ENCODE measurements at regions not wholly inside any gene's neighbourhood (a gene's known extent, or its start where the extent isn't known, plus 50 kb on each side); places are given as distances from the start of the nearest gene placed in this dataset.
"Not testable (repeated sequence)": the region's sequence is repeated elsewhere in the genome, so short reads cannot be mapped to it uniquely, and the experiment has no call there.

DNA sequence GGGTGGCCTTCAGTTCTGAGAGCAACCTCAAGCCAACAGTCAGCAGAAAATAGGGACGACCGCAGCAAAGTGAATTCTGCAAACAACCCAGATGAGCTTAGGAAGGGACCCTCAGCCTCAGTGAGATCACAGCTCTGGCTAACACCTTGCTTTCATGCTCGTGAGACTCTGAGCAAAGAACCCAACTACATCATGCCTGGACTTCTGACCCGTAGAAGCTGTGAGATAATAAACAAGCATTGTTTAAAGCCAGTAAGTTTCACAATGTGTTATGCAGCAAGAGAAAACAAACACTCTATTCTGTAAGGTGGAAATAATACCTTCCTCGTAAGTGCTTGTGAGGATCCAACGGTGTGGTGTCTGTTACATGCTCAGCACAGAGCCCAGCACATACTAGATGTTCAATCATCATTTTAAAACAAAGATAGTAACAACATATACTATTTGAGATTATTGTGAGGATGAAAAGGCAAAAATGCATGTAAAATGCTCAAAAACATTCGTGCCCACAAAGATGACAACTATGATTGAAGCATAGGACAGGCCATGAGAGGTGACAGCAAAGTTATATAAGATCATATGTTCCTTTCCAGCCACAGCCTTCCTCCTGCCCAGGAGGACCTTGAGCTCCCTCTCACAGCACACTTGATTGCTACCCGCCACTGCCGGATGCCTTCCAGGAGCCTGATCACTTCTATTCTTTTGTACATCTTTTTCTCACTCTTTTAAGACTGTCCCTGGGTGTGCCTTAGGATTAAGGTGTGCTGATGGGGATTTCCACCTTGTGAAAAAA, 433.3 kb downstream of the BUD13 start:
- H3K27me3 Mint-ChIP-seq (ENCODE audit: low read depth): peaks cover 3% of the 10 kb centered on the region
- H3K4me3 Mint-ChIP-seq: no peak overlapping the region

DNA sequence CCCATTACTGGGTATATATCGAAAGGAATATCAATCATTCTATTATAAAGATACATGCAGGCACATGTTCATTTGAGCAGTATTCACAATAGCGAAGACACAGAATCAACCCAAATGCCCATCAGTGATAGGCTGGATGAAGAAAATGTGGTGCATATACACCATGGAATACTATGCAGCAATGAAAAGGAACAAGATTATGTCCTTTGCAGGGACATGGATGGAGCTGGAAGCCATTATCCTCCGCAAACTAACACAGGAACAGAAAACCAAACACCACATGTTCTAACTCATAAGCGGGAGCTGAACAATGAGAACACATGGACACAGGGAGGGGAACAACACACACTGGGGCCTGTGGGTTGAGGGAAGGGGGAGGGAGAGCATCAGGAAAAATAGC, 434.3 kb downstream of the BUD13 start:
- not testable (repeated sequence) for DNase-seq (ENCODE audit: low read depth, low spot score); H3K9me3 Mint-ChIP-seq; H3K4me1 Mint-ChIP-seq

More for the DNA sequence above, 433.3 kb downstream of the BUD13 start:
- Mint-ChIP-seq H3K36me3 (ENCODE audit: low read depth) (no peaks in the 10 kb centered on the region), H3K27ac (ENCODE audit: unreplicated experiment) (no peak overlapping the region), H3K9me3 (peaks cover 9% of the 10 kb centered on the region), H3K4me1 (no peaks in the 10 kb centered on the region)
- DNase-seq (ENCODE audit: low read depth, low spot score): no peak
- TF ChIP-seq, protein P1, sequence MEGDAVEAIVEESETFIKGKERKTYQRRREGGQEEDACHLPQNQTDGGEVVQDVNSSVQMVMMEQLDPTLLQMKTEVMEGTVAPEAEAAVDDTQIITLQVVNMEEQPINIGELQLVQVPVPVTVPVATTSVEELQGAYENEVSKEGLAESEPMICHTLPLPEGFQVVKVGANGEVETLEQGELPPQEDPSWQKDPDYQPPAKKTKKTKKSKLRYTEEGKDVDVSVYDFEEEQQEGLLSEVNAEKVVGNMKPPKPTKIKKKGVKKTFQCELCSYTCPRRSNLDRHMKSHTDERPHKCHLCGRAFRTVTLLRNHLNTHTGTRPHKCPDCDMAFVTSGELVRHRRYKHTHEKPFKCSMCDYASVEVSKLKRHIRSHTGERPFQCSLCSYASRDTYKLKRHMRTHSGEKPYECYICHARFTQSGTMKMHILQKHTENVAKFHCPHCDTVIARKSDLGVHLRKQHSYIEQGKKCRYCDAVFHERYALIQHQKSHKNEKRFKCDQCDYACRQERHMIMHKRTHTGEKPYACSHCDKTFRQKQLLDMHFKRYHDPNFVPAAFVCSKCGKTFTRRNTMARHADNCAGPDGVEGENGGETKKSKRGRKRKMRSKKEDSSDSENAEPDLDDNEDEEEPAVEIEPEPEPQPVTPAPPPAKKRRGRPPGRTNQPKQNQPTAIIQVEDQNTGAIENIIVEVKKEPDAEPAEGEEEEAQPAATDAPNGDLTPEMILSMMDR (conservative IDR thresholded peaks at IDR 0.05): no peak

DNA sequence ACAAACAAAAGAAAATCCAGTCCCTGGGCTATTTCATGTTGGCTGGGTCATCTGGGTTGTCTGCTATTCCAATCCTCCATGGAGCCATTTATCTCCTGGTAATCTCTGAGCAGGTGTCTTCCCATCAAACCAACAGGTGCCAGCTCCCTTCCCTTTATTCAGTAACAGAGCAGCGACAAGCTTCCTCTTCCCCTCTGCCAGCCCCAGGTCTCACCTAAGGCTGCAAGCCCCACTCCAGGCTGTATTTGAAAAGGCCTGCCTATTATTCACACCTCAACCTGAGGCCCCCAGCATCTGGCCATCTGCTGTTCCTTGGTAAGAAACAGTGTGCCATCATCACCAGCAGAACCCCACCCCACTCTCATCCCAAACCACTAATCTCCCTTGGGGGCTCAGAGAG, 436.2 kb downstream of the BUD13 start:
- H3K27me3 Mint-ChIP-seq (ENCODE audit: low read depth): peaks cover 3% of the 10 kb centered on the region
- TF ChIP-seq, protein P1 (conservative IDR thresholded peaks at IDR 0.05): no peak
- DNase-seq (ENCODE audit: low read depth, low spot score): no peak
- peaks cover 9% of the 10 kb centered on the region for H3K9me3 Mint-ChIP-seq
- H3K36me3 Mint-ChIP-seq (ENCODE audit: low read depth): no peaks in the 10 kb centered on the region
- H3K4me1 Mint-ChIP-seq: no peaks in the 10 kb centered on the region
- no peak overlapping the region for H3K27ac Mint-ChIP-seq (ENCODE audit: unreplicated experiment)
- no peak overlapping the region for H3K4me3 Mint-ChIP-seq

More for the DNA sequence above, 434.3 kb downstream of the BUD13 start:
- not testable (repeated sequence) for H3K4me3 Mint-ChIP-seq; H3K27me3 Mint-ChIP-seq (ENCODE audit: low read depth); H3K36me3 Mint-ChIP-seq (ENCODE audit: low read depth); H3K27ac Mint-ChIP-seq (ENCODE audit: unreplicated experiment)

DNA sequence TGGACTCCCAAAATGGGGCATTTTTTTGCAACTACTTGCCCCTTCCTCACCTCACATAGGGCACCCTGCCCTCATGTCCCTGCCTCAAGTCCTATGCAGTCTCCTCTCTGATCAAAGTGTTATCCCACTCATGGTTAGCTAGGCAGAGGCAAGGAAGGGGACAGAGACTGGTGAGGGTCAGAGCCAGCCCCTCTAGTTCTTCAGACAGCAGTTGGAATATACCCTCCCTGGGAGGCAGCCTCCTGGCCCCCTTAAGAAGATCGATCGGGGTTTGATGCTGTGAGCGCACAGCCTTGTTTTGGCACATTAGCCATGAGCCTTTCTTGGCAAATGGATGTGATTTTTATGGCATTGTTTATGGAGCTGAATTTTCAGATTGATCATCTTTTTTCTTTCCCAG, 436.9 kb downstream of the BUD13 start:
- no peaks in the 10 kb centered on the region for H3K4me1 Mint-ChIP-seq
- H3K36me3 Mint-ChIP-seq (ENCODE audit: low read depth): no peaks in the 10 kb centered on the region
- peaks cover 9% of the 10 kb centered on the region for H3K9me3 Mint-ChIP-seq
- peaks cover 3% of the 10 kb centered on the region for H3K27me3 Mint-ChIP-seq (ENCODE audit: low read depth)
- TF ChIP-seq, protein P1 (conservative IDR thresholded peaks at IDR 0.05): no peak
- H3K27ac Mint-ChIP-seq (ENCODE audit: unreplicated experiment): no peak overlapping the region
- no peak overlapping the region for H3K4me3 Mint-ChIP-seq
- DNase-seq (ENCODE audit: low read depth, low spot score): no peak

DNA sequence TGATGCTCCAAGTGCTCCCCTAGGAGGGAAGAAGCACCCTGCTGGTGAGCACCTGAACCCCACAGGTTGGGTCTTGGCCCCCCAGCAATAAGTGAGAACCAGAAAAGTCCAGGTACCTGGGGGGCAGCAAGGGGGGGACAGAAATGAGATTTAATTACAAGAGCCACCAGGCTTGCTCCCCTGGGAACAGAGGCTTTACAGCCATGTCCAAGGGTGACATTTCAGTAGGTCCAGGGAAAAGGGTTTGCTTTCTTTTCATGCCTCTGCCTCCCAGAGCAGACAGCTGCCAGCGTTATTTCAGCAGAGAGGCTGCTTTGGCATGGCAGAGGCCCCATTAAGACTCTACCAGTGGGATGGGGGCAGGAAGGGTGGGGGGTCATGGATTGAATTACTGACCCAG, 437.7 kb downstream of the BUD13 start:
- H3K27ac Mint-ChIP-seq (ENCODE audit: unreplicated experiment): no peak overlapping the region
- H3K9me3 Mint-ChIP-seq: peaks cover 9% of the 10 kb centered on the region
- H3K4me3 Mint-ChIP-seq: no peak overlapping the region
- no peak for DNase-seq (ENCODE audit: low read depth, low spot score)
- no peaks in the 10 kb centered on the region for H3K4me1 Mint-ChIP-seq
- no peaks in the 10 kb centered on the region for H3K36me3 Mint-ChIP-seq (ENCODE audit: low read depth)
- H3K27me3 Mint-ChIP-seq (ENCODE audit: low read depth): peaks cover 3% of the 10 kb centered on the region
- TF ChIP-seq, protein P1 (conservative IDR thresholded peaks at IDR 0.05): no peak

DNA sequence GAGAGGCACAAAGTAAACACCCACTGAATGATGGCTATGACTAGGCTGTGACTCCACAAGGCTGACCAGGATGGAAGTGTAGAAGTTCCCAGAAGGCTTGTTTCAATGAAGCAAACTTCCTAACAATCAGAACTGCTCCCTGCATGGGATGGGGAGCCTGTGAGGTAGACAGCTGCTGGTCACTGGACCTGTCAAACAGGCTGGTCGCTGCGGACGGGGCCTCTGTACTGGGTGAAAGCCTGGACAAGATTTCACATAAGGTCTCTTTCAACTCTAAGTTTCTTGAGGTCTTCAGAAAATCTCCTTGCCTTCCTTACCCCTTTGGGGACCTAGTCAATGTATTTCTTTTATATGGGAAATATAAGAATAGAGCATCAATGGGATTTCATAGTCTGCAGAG, 438.2 kb downstream of the BUD13 start:
- Mint-ChIP-seq H3K9me3 (peaks cover 9% of the 10 kb centered on the region), H3K4me3 (no peak overlapping the region), H3K27me3 (ENCODE audit: low read depth) (peaks cover 3% of the 10 kb centered on the region), H3K27ac (ENCODE audit: unreplicated experiment) (no peak overlapping the region), H3K36me3 (ENCODE audit: low read depth) (no peaks in the 10 kb centered on the region), H3K4me1 (no peaks in the 10 kb centered on the region)
- DNase-seq (ENCODE audit: low read depth, low spot score): no peak
- TF ChIP-seq, protein P1 (conservative IDR thresholded peaks at IDR 0.05): no peak
